H1 (cell line): ENCODE measurements at regions not wholly inside any gene's neighbourhood (a gene's known extent, or its start where the extent isn't known, plus 50 kb on each side); places are given as distances from the start of the nearest gene placed in this dataset.

Experiments
- CTCF ChIA-PET: fragments of 300-600 bp; sonication (Branson Sonifier 250); formaldehyde crosslinking; loops from one replicate; lab custom pipeline; 2021; ENCODE audit not compliant: partially characterized antibody; lab: Charles Lee
- POLR2A ChIA-PET: fragments of 300-600 bp; sonication (Branson Sonifier 250); formaldehyde crosslinking; loops from one replicate; lab custom pipeline; 2021; ENCODE audit warnings: inconsistent platforms; ENCODE audit not compliant: partially characterized antibody; lab: Charles Lee
- DNase-seq, 2 experiments: peaks; one replicate each; pipeline versions ENCODE4 v3.0.0 to v3.0.0-alpha.2; 2010 to 2022; ENCODE audit warnings: low spot score in 2 of 2, low read depth in 1 of 2, mixed read lengths in 1 of 2
- FAIRE-seq: peaks from 2 replicates; lab custom pipeline; 2011; peaks lifted over from hg19 to GRCh38; lab: Jason Lieb, UNC
- H2AFZ ChIP-seq: 2 replicates; pipeline ENCODE4 v1.8.1; 2012; ENCODE audit warnings: low read length, inconsistent platforms
- H2AK5ac ChIP-seq: 2 replicates; pipeline ENCODE4 v1.6.1; 2013; ENCODE audit warnings: low read depth, low read length
- H2BK120ac ChIP-seq: replicated peaks from 2 replicates; pipeline ENCODE3; 2013; ENCODE audit warnings: low read depth, low read length, inconsistent platforms
- H2BK12ac ChIP-seq: 2 replicates; pipeline ENCODE4 v1.6.1; 2013; ENCODE audit warnings: low read depth, low read length
- H2BK15ac ChIP-seq: 2 replicates; pipeline ENCODE4 v1.6.1; 2013; ENCODE audit warnings: low read length
- H2BK20ac ChIP-seq: 2 replicates; pipeline ENCODE4 v1.6.1; 2013; ENCODE audit warnings: low read length
- H2BK5ac ChIP-seq: 2 replicates; pipeline ENCODE4 v1.6.1; 2013; ENCODE audit warnings: low read depth, low read length
- H3K14ac ChIP-seq: 2 replicates; pipeline ENCODE4 v1.6.1; 2013; ENCODE audit warnings: inconsistent platforms; ENCODE audit not compliant: insufficient read length
- H3K18ac ChIP-seq: 2 replicates; pipeline ENCODE4 v1.6.1; 2013; ENCODE audit warnings: low read length; ENCODE audit errors: extremely low read depth
- H3K23ac ChIP-seq: 2 replicates; pipeline ENCODE4 v1.6.1; 2013; ENCODE audit warnings: inconsistent platforms; ENCODE audit not compliant: insufficient read length
- H3K23me2 ChIP-seq: 2 replicates; pipeline ENCODE4 v1.6.1; 2013; ENCODE audit warnings: low read depth, low read length
- H3K27ac ChIP-seq: 2 replicates; pipeline ENCODE4 v1.6.1; 2011; ENCODE audit warnings: low read depth, low read length, inconsistent platforms
- H3K27me3 ChIP-seq, 4 experiments: replicated peaks in 1 of 4; 1 replicate in 1 of 4; 2 replicates in 3 of 4; pipeline versions ENCODE4 v1.6.1 to v1.8.1; 2011 to 2013; ENCODE audit warnings: low read length in 3 of 4, mild to moderate bottlenecking in 3 of 4, inconsistent platforms in 2 of 4, mixed read lengths in 2 of 4, moderate library complexity in 1 of 4; ENCODE audit not compliant: control insufficient read depth in 3 of 4, insufficient read depth in 3 of 4; ENCODE audit errors: extremely low read depth in 1 of 4
- H3K36me3 ChIP-seq, 4 experiments: 2 replicates each; pipeline versions ENCODE4 v1.6.1 to v1.8.1; 2011 to 2013; ENCODE audit warnings: mild to moderate bottlenecking in 4 of 4, low read length in 3 of 4, moderate library complexity in 2 of 4, control low read depth in 1 of 4, inconsistent platforms in 1 of 4; ENCODE audit not compliant: insufficient read depth in 4 of 4, control insufficient read depth in 2 of 4
- H3K4ac ChIP-seq: replicated peaks from 2 replicates; pipeline ENCODE3; 2013; ENCODE audit warnings: low read length, low read depth, mixed read lengths, inconsistent platforms; ENCODE audit not compliant: insufficient read length
- H3K4me1 ChIP-seq, 4 experiments: replicated peaks in 1 of 4; 1 replicate in 1 of 4; 2 replicates in 3 of 4; pipeline versions ENCODE4 v1.6.1 to v1.8.1; 2011 to 2013; ENCODE audit warnings: low read length in 3 of 4, inconsistent platforms in 2 of 4, mixed read lengths in 1 of 4; ENCODE audit not compliant: insufficient read depth in 4 of 4, control insufficient read depth in 3 of 4
- H3K4me2 ChIP-seq, 2 experiments: 2 replicates each; pipeline versions ENCODE4 v1.6.1 to v1.8.1; 2011 to 2013; ENCODE audit warnings: low read depth in 2 of 2, low read length in 2 of 2, control low read depth in 1 of 2, inconsistent platforms in 1 of 2, mild to moderate bottlenecking in 1 of 2; ENCODE audit not compliant: insufficient read depth in 1 of 2
- H3K4me3 ChIP-seq, 4 experiments: fragments of 200-600, 300-600 bp in 1 of 4; sonication (generic), shearing (Covaris generic), sonication (Bioruptor Twin) in 1 of 4; 2 replicates each; pipeline versions ENCODE4 v1.5.1 to v1.8.1; 2011 to 2016; ENCODE audit warnings: low read length in 4 of 4, low read depth in 3 of 4, control low read depth in 2 of 4, inconsistent platforms in 2 of 4, mild to moderate bottlenecking in 2 of 4, mixed read lengths in 1 of 4, moderate library complexity in 1 of 4; ENCODE audit not compliant: insufficient read depth in 2 of 4; ENCODE audit errors: extremely low read depth in 1 of 4
- H3K56ac ChIP-seq: replicated peaks from 2 replicates; pipeline ENCODE3; 2013; ENCODE audit warnings: low read depth, mild to moderate bottlenecking, mixed read lengths, low read length, inconsistent platforms; ENCODE audit not compliant: insufficient read length
- H3K79me1 ChIP-seq: 2 replicates; pipeline ENCODE4 v1.6.1; 2013; ENCODE audit warnings: low read depth, low read length, control low read depth
- H3K79me2 ChIP-seq, 2 experiments: 2 replicates each; pipeline versions ENCODE4 v1.6.1 to v1.8.1; 2012 to 2013; ENCODE audit warnings: low read length in 2 of 2, mild to moderate bottlenecking in 2 of 2, inconsistent platforms in 1 of 2; ENCODE audit not compliant: insufficient read depth in 2 of 2, control insufficient read depth in 1 of 2
- H3K9ac ChIP-seq, 4 experiments: replicated peaks in 1 of 4; 1 replicate in 1 of 4; 2 replicates in 3 of 4; pipeline versions ENCODE4 v1.6.1 to v1.8.1; 2011 to 2013; ENCODE audit warnings: low read depth in 3 of 4, low read length in 3 of 4, control low read depth in 2 of 4, mild to moderate bottlenecking in 2 of 4, moderate library complexity in 2 of 4, inconsistent platforms in 1 of 4; ENCODE audit errors: extremely low read depth in 1 of 4
- H3K9me3 ChIP-seq, 2 experiments: 2 replicates each; pipeline versions ENCODE4 v1.6.1 to v1.8.1; 2012 to 2013; ENCODE audit warnings: mild to moderate bottlenecking in 2 of 2, moderate library complexity in 2 of 2, control low read depth in 1 of 2, inconsistent platforms in 1 of 2, low read depth in 1 of 2, low read length in 1 of 2, mixed read lengths in 1 of 2; ENCODE audit not compliant: insufficient read depth in 2 of 2
- H4K20me1 ChIP-seq, 2 experiments: replicated peaks in 1 of 2; 2 replicates each; pipeline versions ENCODE3 to v1.8.1; 2011 to 2013; ENCODE audit warnings: inconsistent platforms in 2 of 2, low read length in 2 of 2, mild to moderate bottlenecking in 1 of 2; ENCODE audit not compliant: insufficient read depth in 2 of 2, control insufficient read depth in 1 of 2
- H4K5ac ChIP-seq: 2 replicates; pipeline ENCODE4 v1.6.1; 2013; ENCODE audit warnings: low read length, low read depth, mixed read lengths, inconsistent platforms; ENCODE audit not compliant: insufficient read length
- H4K8ac ChIP-seq: 2 replicates; pipeline ENCODE4 v1.8.0; 2013; ENCODE audit warnings: mild to moderate bottlenecking, moderate library complexity, low read length, inconsistent platforms; ENCODE audit not compliant: insufficient read depth; ENCODE audit errors: extremely low read depth
- H4K91ac ChIP-seq: replicated peaks from 2 replicates; pipeline ENCODE3; 2013; ENCODE audit warnings: low read length, mixed read lengths, inconsistent platforms; ENCODE audit not compliant: insufficient read length
- CBX5 ChIP-seq: fragments of 300-800, 300-1000 bp; sonication (generic); IDR thresholded peaks from 2 replicates; pipeline ENCODE4 v1.7.1; 2016; ENCODE audit warnings: antibody characterized with exemption, low read length, low read depth
- CHD2 ChIP-seq: IDR thresholded peaks from 2 replicates; pipeline ENCODE4 v1.6.1; 2012; ENCODE audit warnings: low read length, improper control_type of control experiment
- CREB1 ChIP-seq: IDR thresholded peaks from 2 replicates; pipeline ENCODE4 v1.6.1; 2012; ENCODE audit warnings: inconsistent platforms
- EGR1 ChIP-seq: IDR thresholded peaks from 2 replicates; pipeline ENCODE4 v1.6.1; 2011; ENCODE audit warnings: low read depth, low read length, borderline replicate concordance
- GABPA ChIP-seq: IDR thresholded peaks from 2 replicates; pipeline ENCODE4 v1.6.1; 2011; ENCODE audit warnings: mild to moderate bottlenecking, low read length, moderate library complexity, borderline replicate concordance; ENCODE audit not compliant: insufficient read depth
- KDM4A ChIP-seq: IDR thresholded peaks from one replicate; pipeline ENCODE4 v1.7.1; 2012; ENCODE audit warnings: low read depth, mild to moderate bottlenecking, moderate library complexity, low read length, inconsistent platforms; ENCODE audit not compliant: severe bottlenecking
- KDM5A ChIP-seq: fragments of 200-600 bp; IDR thresholded peaks from 2 replicates; pipeline ENCODE4 v1.7.1; 2012; ENCODE audit warnings: mild to moderate bottlenecking, low read length, inconsistent platforms, mixed read lengths
- POU5F1 ChIP-seq: IDR thresholded peaks from 2 replicates; pipeline ENCODE4 v1.6.1; 2011; ENCODE audit warnings: low read depth, mild to moderate bottlenecking, low read length, moderate library complexity
- SP2 ChIP-seq: IDR thresholded peaks from 2 replicates; pipeline ENCODE4 v1.6.1; 2012; ENCODE audit warnings: mild to moderate bottlenecking, low read length, inconsistent platforms
- TAF1 ChIP-seq: IDR thresholded peaks from 2 replicates; pipeline ENCODE4 v1.6.1; 2011; ENCODE audit warnings: mild to moderate bottlenecking, low read depth, low read length
- TEAD4 ChIP-seq: IDR thresholded peaks from 2 replicates; pipeline ENCODE4 v1.6.1; 2012; ENCODE audit warnings: low read depth, low read length, inconsistent platforms, mixed read lengths
- ZNF274 ChIP-seq: IDR thresholded peaks from 2 replicates; pipeline ENCODE4 v1.7.0; 2012; ENCODE audit warnings: low read length, borderline replicate concordance; ENCODE audit errors: extremely low read depth
- WGBS, 2 experiments: shearing (Covaris generic) in 1 of 2; methylation state at CpG; one replicate each; pipeline versions ENCODE4 v1.1.6 to v1.1.7; 2013 to 2015; ENCODE audit warnings: low lambda C conversion rate in 2 of 2, mixed read lengths in 2 of 2, inconsistent platforms in 1 of 2, low coverage in 1 of 2, missing lambda C conversion rate in 1 of 2; ENCODE audit not compliant: insufficient replicate concordance in 2 of 2, insufficient coverage in 1 of 2, insufficient read length in 1 of 2; ENCODE audit errors: extremely low coverage in 1 of 2, missing lambda C conversion rate in 1 of 2; 5-methylcytosine and 5-hydroxymethylcytosine counted together

GRCh38 chr5:164235300-164235891, 730.0 kb downstream of the MAT2B start:
- DNase-seq = no peak
- no peak overlapping the region for H2BK5ac ChIP-seq
- CTCF ChIA-PET = no interaction called here

More at GRCh38 chr5:164235300-164235891, 730.0 kb downstream of the MAT2B start:
- H4K20me1 ChIP-seq = no peaks in the 10 kb centered on the region
- H3K14ac ChIP-seq = no peak overlapping the region
- H3K79me1 ChIP-seq = no peaks in the 10 kb centered on the region
- H3K27ac ChIP-seq = no peak overlapping the region
- H3K18ac ChIP-seq = no peak overlapping the region
- H2BK12ac ChIP-seq = no peak overlapping the region
- H3K4me3 ChIP-seq = no peak overlapping the region
- H3K4me1 ChIP-seq = no peaks in the 10 kb centered on the region
- no peak overlapping the region for H3K9ac ChIP-seq
- H3K23ac ChIP-seq = no peak overlapping the region
- H3K27me3 ChIP-seq = no peaks in the 10 kb centered on the region
- H3K56ac ChIP-seq = no peak overlapping the region
- no peaks in the 10 kb centered on the region for H3K9me3 ChIP-seq
- H2BK20ac ChIP-seq = no peak overlapping the region
- H3K79me2 ChIP-seq = no peaks in the 10 kb centered on the region
- no peak overlapping the region for H3K4me2 ChIP-seq
- no peak overlapping the region for H2AK5ac ChIP-seq
- no peak overlapping the region for H4K8ac ChIP-seq
- no peak overlapping the region for H2BK15ac ChIP-seq
- no peak for FAIRE-seq
- TF ChIP-seq POU5F1 (no peak), GABPA (no peak), ZNF274 (no peak), TEAD4 (no peak), EGR1 (no peak), CHD2 (no peak), CBX5 (no peak), KDM5A (no peak), SP2 (no peak), CREB1 (no peak), TAF1 (no peak), KDM4A (no peak)
- no peak overlapping the region for H3K4ac ChIP-seq
- 89% methylated on average over 3 of the region's 3 CpGs; no CpG with 5 or more reads in 1 of the 2 experiments for WGBS, 2 experiments
- H4K5ac ChIP-seq = no peak overlapping the region
- no peak overlapping the region for H4K91ac ChIP-seq
- no peak overlapping the region for H2AFZ ChIP-seq
- H3K36me3 ChIP-seq = no peaks in the 10 kb centered on the region
- H3K23me2 ChIP-seq = no peaks in the 10 kb centered on the region
- H2BK120ac ChIP-seq = no peak overlapping the region
- POLR2A ChIA-PET = no interaction called here
